PC-3 (cell line): ENCODE measurements at regions not wholly inside any gene's neighbourhood (a gene's known extent, or its start where the extent isn't known, plus 50 kb on each side); places are given as distances from the start of the nearest gene placed in this dataset.

Experiments used
- ATAC-seq: fragments of 200-7000 bp; cut with Tn5 transposase; 2 replicates; pipeline ENCODE4 v1.9.1; 2020; ENCODE audit warnings: mild to moderate bottlenecking, moderate library complexity
- BruUV-seq: library from RNA; stranded (reverse); fragments of 400-500 nt; replicated peaks from 2 replicates; lab custom pipeline; 2021; lab: Mats Ljungman, UMichigan
- CTCF ChIA-PET: fragments of 300-600 bp; sonication (Branson Sonifier 250); formaldehyde crosslinking; loops from one replicate; lab custom pipeline; 2022; ENCODE audit warnings: antibody characterized with exemption; lab: Charles Lee
- POLR2A ChIA-PET: fragments of 300-600 bp; sonication (Branson Sonifier 250); formaldehyde crosslinking; loops from one replicate; lab custom pipeline; 2022; ENCODE audit warnings: antibody characterized with exemption; ENCODE audit not compliant: unreplicated experiment; lab: Charles Lee
- DNase-seq: peaks from one replicate; pipeline ENCODE4 v3.0.0-alpha.2; 2015
- H2AFZ ChIP-seq: fragments of 300-600 bp; sonication (generic); 2 replicates; pipeline ENCODE4 v1.6.0; 2016; ENCODE audit warnings: antibody characterized with exemption, low read length
- H3F3A ChIP-seq: fragments of 300-600 bp; sonication (generic); one replicate; pipeline ENCODE4 v1.6.0; 2017; ENCODE audit warnings: antibody characterized with exemption, low read length, control low read depth, mild to moderate bottlenecking; ENCODE audit not compliant: unreplicated experiment
- H3K27ac ChIP-seq: fragments of 300-600 bp; sonication (generic); 2 replicates; pipeline ENCODE4 v1.5.1; 2016; ENCODE audit warnings: mild to moderate bottlenecking, low read length
- H3K27me3 ChIP-seq: fragments of 300-600 bp; sonication (generic); 2 replicates; pipeline ENCODE4 v1.6.1; 2016; ENCODE audit warnings: low read length, mixed read lengths
- H3K36me3 ChIP-seq: fragments of 300-600 bp; sonication (generic); 2 replicates; pipeline ENCODE4 v1.6.1; 2016; ENCODE audit warnings: low read depth, mixed run types, low read length, mixed read lengths
- H3K4me1 ChIP-seq: fragments of 300-600 bp; sonication (generic); 2 replicates; pipeline ENCODE4 v1.5.1; 2016; ENCODE audit warnings: low read length; ENCODE audit not compliant: insufficient read depth
- H3K4me2 ChIP-seq: fragments of 300-600 bp; sonication (generic); 2 replicates; pipeline ENCODE4 v1.6.0; 2016; ENCODE audit warnings: low read length
- H3K4me3 ChIP-seq: fragments of 300-600 bp; sonication (generic); 2 replicates; pipeline ENCODE4 v1.5.1; 2016; ENCODE audit warnings: mild to moderate bottlenecking, low read length, mixed read lengths
- H3K79me2 ChIP-seq: fragments of 300-600 bp; sonication (generic); 2 replicates; pipeline ENCODE4 v1.6.1; 2017; ENCODE audit warnings: low read length, mixed read lengths
- H3K9ac ChIP-seq: fragments of 300-600 bp; sonication (generic); 2 replicates; pipeline ENCODE4 v1.6.0; 2016; ENCODE audit warnings: mild to moderate bottlenecking, low read length
- H3K9me2 ChIP-seq: fragments of 300-600 bp; sonication (generic); replicated peaks from 2 replicates; pipeline ENCODE4 v1.6.1; 2016; ENCODE audit warnings: mixed run types, low read length, mixed read lengths
- H3K9me3 ChIP-seq: fragments of 300-600 bp; sonication (generic); 2 replicates; pipeline ENCODE4 v1.6.1; 2016; ENCODE audit warnings: low read length, mixed read lengths
- H4K20me1 ChIP-seq: fragments of 300-600 bp; sonication (generic); 2 replicates; pipeline ENCODE4 v1.6.1; 2016; ENCODE audit warnings: low read length, mixed read lengths
- CTCF ChIP-seq: fragments of 300-600 bp; sonication (generic); conservative IDR thresholded peaks from 2 replicates; pipeline ENCODE4 v1.5.1; 2017; ENCODE audit warnings: antibody characterized with exemption, low read depth, mild to moderate bottlenecking, low read length
- EZH2 ChIP-seq: fragments of 300-600 bp; sonication (generic); IDR thresholded peaks from one replicate; pipeline ENCODE4 v1.6.1; 2017; ENCODE audit warnings: antibody characterized with exemption, mild to moderate bottlenecking, low read length; ENCODE audit not compliant: unreplicated experiment
- EZH2phosphoT487 ChIP-seq: fragments of 300-600 bp; sonication (generic); IDR thresholded peaks from 2 replicates; pipeline ENCODE4 v1.6.1; 2018; ENCODE audit warnings: mild to moderate bottlenecking, antibody characterized with exemption, low read length, borderline replicate concordance
- intact Hi-C: fragments of 100-400 bp; cut with micrococcal nuclease; formaldehyde crosslinking; loops from 2 replicates; pipeline ENCODE4 v1.9.0; 2023

GRCh38 chr3:8187996-8188395 is 313.6 kb upstream of the LMCD1 start:
- no peak overlapping the region for H3K27ac ChIP-seq
- POLR2A ChIA-PET, result no interaction called here
- H3K27me3 ChIP-seq, result no peaks in the 10 kb centered on the region
- H3K79me2 ChIP-seq, result no peaks in the 10 kb centered on the region
- no peak overlapping the region for H3K4me3 ChIP-seq
- no TSS peak for BruUV-seq
- no peaks in the 10 kb centered on the region for H4K20me1 ChIP-seq
- no peaks in the 10 kb centered on the region for H3K9me3 ChIP-seq
- DNase-seq, result no peak
- TF ChIP-seq EZH2 (no peak), CTCF (no peak), EZH2phosphoT487 (no peak)
- H3K36me3 ChIP-seq, result no peaks in the 10 kb centered on the region
- H3K4me2 ChIP-seq, result no peak overlapping the region
- no peak overlapping the region for H3K9ac ChIP-seq
- ATAC-seq, result no peak
- H3K9me2 ChIP-seq, result no peaks in the 10 kb centered on the region
- H2AFZ ChIP-seq, result no peak overlapping the region
- H3F3A ChIP-seq, result no peaks in the 10 kb centered on the region
- CTCF ChIA-PET, result no interaction called here
- H3K4me1 ChIP-seq, result no peaks in the 10 kb centered on the region
- intact Hi-C loops, result no loop called here

- DNase-seq (no peak), ATAC-seq (no peak)
- Histone ChIP-seq H3F3A (no peaks in the 10 kb centered on the region), H2AFZ (no peak overlapping the region), H3K4me3 (no peak overlapping the region), H3K36me3 (no peaks in the 10 kb centered on the region), H3K4me2 (no peak overlapping the region), H3K4me1 (no peaks in the 10 kb centered on the region), H4K20me1 (no peaks in the 10 kb centered on the region), H3K9me3 (no peaks in the 10 kb centered on the region), H3K27ac (no peak overlapping the region), H3K27me3 (no peaks in the 10 kb centered on the region), H3K79me2 (no peaks in the 10 kb centered on the region), H3K9ac (no peak overlapping the region), H3K9me2 (no peaks in the 10 kb centered on the region)
- ChIA-PET POLR2A (no interaction called here), CTCF (no interaction called here)
- BruUV-seq, result no TSS peak
- intact Hi-C loops, result no loop called here
- no peak for TF ChIP-seq EZH2
- no peak for TF ChIP-seq CTCF
- no peak for TF ChIP-seq EZH2phosphoT487
Observed at GRCh38 chr3:8189051-8189450, 312.6 kb upstream of the LMCD1 start.

- H3K79me2 ChIP-seq, result no peaks in the 10 kb centered on the region
- no peaks in the 10 kb centered on the region for H3K9me2 ChIP-seq
- ATAC-seq, result no peak
- BruUV-seq, result no TSS peak
- POLR2A ChIA-PET, result no interaction called here
- no peak for DNase-seq
- H3K4me2 ChIP-seq, result no peak overlapping the region
- no peak overlapping the region for H3K27ac ChIP-seq
- no peaks in the 10 kb centered on the region for H4K20me1 ChIP-seq
- H3K27me3 ChIP-seq, result no peaks in the 10 kb centered on the region
- no peaks in the 10 kb centered on the region for H3K36me3 ChIP-seq
- no peaks in the 10 kb centered on the region for H3K9me3 ChIP-seq
- CTCF ChIA-PET, result no interaction called here
- TF ChIP-seq EZH2phosphoT487 (no peak), EZH2 (no peak), CTCF (no peak)
- H3K4me3 ChIP-seq, result no peak overlapping the region
- no peak overlapping the region for H3K9ac ChIP-seq
- intact Hi-C loops, result no loop called here
- no peaks in the 10 kb centered on the region for H3K4me1 ChIP-seq
- H3F3A ChIP-seq, result no peaks in the 10 kb centered on the region
- no peak overlapping the region for H2AFZ ChIP-seq
Observed at GRCh38 chr3:8191406-8191805, 310.2 kb upstream of the LMCD1 start.
